Spleen (tissue), 11 donors: ENCODE measurements at regions not wholly inside any gene's neighbourhood (a gene's known extent, or its start where the extent isn't known, plus 50 kb on each side); places are given as distances from the start of the nearest gene placed in this dataset.
A peak's percentile ranks its signal among the peaks of the same experiment; 100 is the strongest.
"Not testable (repeated sequence)": the region's sequence is repeated elsewhere in the genome, so short reads cannot be mapped to it uniquely, and the experiment has no call there.

ENCODE experiments used
- DNase-seq: peaks from one replicate; pipeline ENCODE4 v3.0.0-alpha.2; 2020
- H3K27ac ChIP-seq, 8 donors: fragments of 200-600 bp; sonication (generic) in 7 of 8; 1 replicate in 4 of 8; 2 replicates in 4 of 8; pipeline versions ENCODE4 v1.5.0 to v1.8.0; 2016 to 2021; ENCODE audit warnings: inconsistent platforms in 4 of 8, mild to moderate bottlenecking in 4 of 8, moderate library complexity in 1 of 8
- H3K27me3 ChIP-seq, 7 donors: fragments of 200-600 bp; sonication (generic) in 6 of 7; replicated peaks in 1 of 7; 1 replicate in 4 of 7; 2 replicates in 3 of 7; pipeline versions ENCODE4 v1.5.0 to v1.8.0; 2016 to 2021; ENCODE audit warnings: inconsistent platforms in 3 of 7, mild to moderate bottlenecking in 1 of 7
- H3K36me3 ChIP-seq, 6 donors: fragments of 200-600 bp; sonication (generic) in 5 of 6; 1 replicate in 4 of 6; 2 replicates in 2 of 6; pipeline versions ENCODE4 v1.5.0 to v1.8.0; 2016 to 2021; ENCODE audit warnings: inconsistent platforms in 2 of 6
- H3K4me1 ChIP-seq, 6 donors: fragments of 200-600 bp; sonication (generic) in 5 of 6; 1 replicate in 3 of 6; 2 replicates in 3 of 6; pipeline versions ENCODE4 v1.5.0 to v1.8.0; 2016 to 2021; ENCODE audit warnings: inconsistent platforms in 3 of 6
- H3K4me3 ChIP-seq, 8 donors: fragments of 200-600 bp; sonication (generic) in 7 of 8; 1 replicate in 4 of 8; 2 replicates in 4 of 8; pipeline versions ENCODE4 v1.5.0 to v1.8.0; 2016 to 2021; ENCODE audit warnings: inconsistent platforms in 4 of 8, mild to moderate bottlenecking in 4 of 8, moderate library complexity in 2 of 8
- H3K9me3 ChIP-seq, 8 donors: fragments of 200-600 bp; sonication (generic) in 7 of 8; 1 replicate in 4 of 8; 2 replicates in 4 of 8; pipeline versions ENCODE4 v1.5.0 to v1.8.0; 2016 to 2021; ENCODE audit warnings: inconsistent platforms in 4 of 8
- CTCF ChIP-seq, 11 experiments: fragments of 200-600 bp in 7 of 11; fragments of 450-650 bp in 4 of 11; sonication (generic) in 4 of 11; IDR thresholded peaks in 8 of 11; conservative IDR thresholded peaks in 3 of 11; 1 replicate in 7 of 11; 2 replicates in 4 of 11; pipeline versions ENCODE4 v1.4.0 to v1.8.0; 2016 to 2021; ENCODE audit warnings: antibody characterized with exemption in 11 of 11, inconsistent platforms in 4 of 11, mild to moderate bottlenecking in 1 of 11
- POLR2A ChIP-seq, 3 donors: fragments of 450-650 bp; IDR thresholded peaks; one replicate each; pipeline ENCODE4 v1.5.1; 2017; ENCODE audit warnings: antibody characterized with exemption in 3 of 3, mild to moderate bottlenecking in 1 of 3
- POLR2AphosphoS5 ChIP-seq, 3 donors: sonication (generic); formaldehyde crosslinking; IDR thresholded peaks; one replicate each; pipeline ENCODE4 v1.5.1; 2017; ENCODE audit warnings: antibody characterized with exemption in 3 of 3
- WGBS, 5 donors: extraction: QIAGEN DNeasy Blood & Tissue Kit in 3 of 5; methylation state at CpG; one replicate each; pipeline versions ENCODE4 v1.1.5 to v1.1.7; 2013 to 2018; 5-methylcytosine and 5-hydroxymethylcytosine counted together
- intact Hi-C: fragments of 100-400 bp; cut with DNase I; formaldehyde crosslinking; loops from one replicate; pipeline ENCODE4 v1.15.0; 2023; ENCODE audit warnings: low total_unique reads
- donor health status: healthy with polysubstance abuse.
- donor health status: DM: no; HTN: no; CAD: no; lungs with moderate emphysema.
- donor health status: DM: no; HTN: no; CAD: no.
- donor health status: Bipolar disorder and iron deficiency.
- donor health status: healthy.
- donor health status: DM: no; HTN: no; CAD: no.
- donor health status: DM: yes; HTN: yes; CAD: no.

DNA sequence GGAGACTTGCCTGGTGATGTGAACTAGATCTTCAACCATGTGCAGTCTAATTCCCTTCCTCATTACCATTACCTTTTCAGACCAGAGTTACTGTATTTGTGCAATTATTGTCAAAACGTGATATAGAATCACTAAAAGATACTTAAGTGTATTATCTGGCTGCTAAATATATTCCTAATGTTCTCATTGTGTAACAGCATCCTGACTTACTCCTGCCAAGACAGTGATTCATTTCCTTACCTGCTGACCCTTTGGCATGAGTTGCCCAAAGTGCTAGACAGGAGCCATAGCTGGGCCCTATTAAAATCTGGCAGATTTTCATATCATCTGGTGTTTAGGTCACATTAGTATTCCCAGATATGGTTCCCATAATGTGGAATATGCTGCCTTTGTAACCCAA, 598.3 kb upstream of the CAMK1G start:
- H3K4me3 ChIP-seq, result no peak overlapping the region
- no peak for TF ChIP-seq POLR2AphosphoS5 (IDR thresholded peaks at IDR 0.05)
- TF ChIP-seq CTCF (IDR thresholded peaks at IDR 0.05 in 8 of 11, conservative IDR thresholded peaks at IDR 0.05 in 3 of 11), result no peak
- no peak for TF ChIP-seq POLR2A (IDR thresholded peaks at IDR 0.05)
- H3K9me3 ChIP-seq, result no peaks in the 10 kb centered on the region
- H3K4me1 ChIP-seq, result peaks cover 0 to 12% (median 6%) of the 10 kb centered on the region in 6 donors
- intact Hi-C loops, result no loop called here
- H3K27me3 ChIP-seq, result no peaks in the 10 kb centered on the region
- H3K36me3 ChIP-seq, result no peaks in the 10 kb centered on the region
- no peak overlapping the region for H3K27ac ChIP-seq
- no peak for DNase-seq
- 50 to 86% (median 55%) methylated on average over 1 of the region's 1 CpG for WGBS, 5 donors

- no peak for DNase-seq
- Histone ChIP-seq H3K36me3 (no peaks in the 10 kb centered on the region), H3K4me1 (peaks cover 0 to 12% (median 6%) of the 10 kb centered on the region in 6 donors), H3K27ac (peak overlapping the region in 6 of 8 donors; percentile 3 to 62 (median 38)), H3K4me3 (peak overlapping the region in 6 of 8 donors; percentile 11 to 62 (median 22)), H3K9me3 (peaks cover 0 to 8% (median 2%) of the 10 kb centered on the region in 8 donors), H3K27me3 (no peaks in the 10 kb centered on the region)
- intact Hi-C loops, result no loop called here
- no peak for TF ChIP-seq POLR2A (IDR thresholded peaks at IDR 0.05)
- TF ChIP-seq CTCF (IDR thresholded peaks at IDR 0.05 in 8 of 11, conservative IDR thresholded peaks at IDR 0.05 in 3 of 11), result no peak
- TF ChIP-seq POLR2AphosphoS5 (IDR thresholded peaks at IDR 0.05), result no peak
- 3 to 12% (median 10%) methylated on average over 3 of the region's 3 CpGs for WGBS, 5 donors
These were observed 594.7 kb upstream of the CAMK1G start for GRCh38 chr1:208988811-208989222.

DNA sequence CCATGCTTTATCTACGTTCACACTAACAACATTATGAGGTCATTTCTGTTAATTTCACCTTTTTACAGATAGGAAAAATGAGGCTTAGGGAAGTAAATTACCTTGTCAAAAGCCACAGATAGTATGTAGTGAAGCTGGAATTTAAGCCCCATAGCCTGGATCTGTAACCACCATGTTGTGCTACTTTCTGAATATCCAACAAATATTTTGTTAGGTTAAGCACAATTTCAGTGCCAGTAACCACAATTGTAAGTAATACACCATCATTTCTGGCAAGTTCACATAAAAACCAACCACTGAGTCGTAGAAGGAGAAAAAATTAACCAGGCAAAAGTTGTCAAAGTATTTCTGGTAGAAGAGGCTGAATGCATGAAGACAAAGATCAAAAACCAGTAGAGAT, 593.1 kb upstream of the CAMK1G start:
- DNase-seq, result no peak
- Histone ChIP-seq H3K9me3 (peaks cover 0 to 8% (median 2%) of the 10 kb centered on the region in 8 donors), H3K27ac (no peak overlapping the region), H3K4me1 (peaks cover 0 to 12% (median 6%) of the 10 kb centered on the region in 6 donors), H3K4me3 (no peak overlapping the region), H3K27me3 (no peaks in the 10 kb centered on the region), H3K36me3 (no peaks in the 10 kb centered on the region)
- WGBS, 5 donors, result 67 to 85% (median 75%) methylated on average over 2 of the region's 2 CpGs
- intact Hi-C loops, result no loop called here
- TF ChIP-seq POLR2AphosphoS5 (IDR thresholded peaks at IDR 0.05) (no peak), CTCF (IDR thresholded peaks at IDR 0.05 in 8 of 11, conservative IDR thresholded peaks at IDR 0.05 in 3 of 11) (no peak), POLR2A (IDR thresholded peaks at IDR 0.05) (no peak)

DNA sequence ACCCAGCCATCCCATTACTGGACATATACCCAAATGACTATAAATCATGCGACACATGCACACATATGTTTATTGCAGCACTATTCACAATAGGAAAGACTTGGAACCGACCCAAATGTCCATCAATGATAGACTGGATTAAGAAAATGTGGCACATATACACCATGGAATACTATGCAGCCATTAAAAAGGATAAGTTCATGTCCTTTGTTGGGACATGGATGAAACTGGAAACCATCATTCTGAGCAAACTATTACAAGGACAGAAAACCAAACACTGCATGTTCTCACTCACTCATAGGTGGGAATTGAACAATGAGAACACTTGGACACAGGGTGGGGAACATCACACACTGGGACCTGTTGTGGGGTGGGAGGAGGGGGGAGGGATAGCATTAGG, 586.5 kb upstream of the CAMK1G start:
- H3K27me3 ChIP-seq, H3K36me3 ChIP-seq, H3K4me1 ChIP-seq, H3K27ac ChIP-seq, H3K4me3 ChIP-seq, intact Hi-C loops, H3K9me3 ChIP-seq, DNase-seq: not testable (repeated sequence)
- 64 to 77% (median 71%) methylated on average over 2 of the region's 2 CpGs for WGBS, 5 donors

DNA sequence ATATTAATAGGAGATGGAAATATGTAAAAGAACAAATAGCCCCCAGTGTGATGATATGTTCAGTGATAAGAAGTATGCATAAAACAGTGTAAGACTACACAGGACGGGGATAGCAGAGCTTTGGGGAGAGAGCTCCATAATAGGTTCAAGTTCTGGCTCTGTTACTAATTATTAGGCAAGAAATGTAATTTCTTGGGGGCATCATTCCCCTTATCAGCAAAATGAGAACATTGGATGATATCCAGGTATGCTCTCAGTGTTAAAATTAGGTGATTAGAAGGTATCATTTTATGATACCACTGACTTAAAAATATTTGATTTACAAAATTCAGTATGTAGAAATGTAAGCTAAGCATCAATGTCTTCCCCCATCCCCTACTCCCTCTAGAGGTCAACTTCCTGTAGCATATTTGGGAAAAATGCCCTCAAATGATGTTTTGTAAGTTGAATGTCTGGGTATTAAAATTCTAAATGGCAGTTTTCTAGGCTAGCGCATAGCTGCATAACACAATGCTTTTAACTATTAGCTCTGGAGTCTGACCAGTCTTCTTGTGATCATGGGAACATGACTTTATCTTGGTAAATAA, 585.7 kb upstream of the CAMK1G start:
- 85 to 95% (median 88%) methylated on average over 2 of the region's 2 CpGs for WGBS, 5 donors
- Histone ChIP-seq H3K4me1 (no peaks in the 10 kb centered on the region), H3K4me3 (no peak overlapping the region), H3K9me3 (no peaks in the 10 kb centered on the region), H3K36me3 (no peaks in the 10 kb centered on the region), H3K27me3 (no peaks in the 10 kb centered on the region), H3K27ac (no peak overlapping the region)
- intact Hi-C loops, result no loop called here
- no peak for DNase-seq
- no peak for TF ChIP-seq CTCF (IDR thresholded peaks at IDR 0.05 in 8 of 11, conservative IDR thresholded peaks at IDR 0.05 in 3 of 11)
- no peak for TF ChIP-seq POLR2A (IDR thresholded peaks at IDR 0.05)
- no peak for TF ChIP-seq POLR2AphosphoS5 (IDR thresholded peaks at IDR 0.05)
